GM23338 (cell line): ENCODE measurements at regions not wholly inside any gene's neighbourhood (a gene's known extent, or its start where the extent isn't known, plus 50 kb on each side); places are given as distances from the start of the nearest gene placed in this dataset.

Experiments used
- ATAC-seq: fragments of 200-7000 bp; cut with Tn5 transposase; 3 replicates; pipeline ENCODE4 v1.9.1; 2020
- DNase-seq: peaks from one replicate; pipeline ENCODE4 v3.0.0-alpha.2; 2015; ENCODE audit warnings: low spot score
- H2AFZ ChIP-seq: fragments of 200-600 bp; sonication (generic); 2 replicates; pipeline ENCODE4 v1.8.0; 2016; ENCODE audit warnings: antibody characterized with exemption, mild to moderate bottlenecking, moderate library complexity
- H3F3A ChIP-seq: fragments of 200-600 bp; sonication (generic); replicated peaks from 2 replicates; pipeline ENCODE4 v1.8.0; 2017; ENCODE audit warnings: antibody characterized with exemption, mixed run types, low read depth
- H3K27ac ChIP-seq: fragments of 200-600 bp; sonication (generic); 2 replicates; pipeline ENCODE4 v1.6.1; 2016; ENCODE audit warnings: low read depth
- H3K27me3 ChIP-seq: fragments of 200-600 bp; sonication (generic); 2 replicates; pipeline ENCODE4 v1.8.0; 2016; ENCODE audit warnings: mild to moderate bottlenecking, mixed run types, moderate library complexity; ENCODE audit not compliant: insufficient read depth
- H3K36me3 ChIP-seq: fragments of 200-600 bp; sonication (generic); 2 replicates; pipeline ENCODE4 v1.8.0; 2016; ENCODE audit warnings: mild to moderate bottlenecking; ENCODE audit not compliant: insufficient read depth
- H3K4me1 ChIP-seq: fragments of 200-600 bp; sonication (generic); 2 replicates; pipeline ENCODE4 v1.8.0; 2016; ENCODE audit warnings: mild to moderate bottlenecking, moderate library complexity; ENCODE audit not compliant: insufficient read depth
- H3K4me2 ChIP-seq: fragments of 200-600 bp; sonication (generic); 2 replicates; pipeline ENCODE4 v1.7.1; 2017; ENCODE audit warnings: mixed run types
- H3K4me3 ChIP-seq: fragments of 200-600 bp; sonication (generic); 2 replicates; pipeline ENCODE4 v1.6.1; 2016; ENCODE audit warnings: mixed run types
- H3K79me2 ChIP-seq: fragments of 200-600 bp; sonication (generic); replicated peaks from 2 replicates; pipeline ENCODE4 v1.8.0; 2017; ENCODE audit warnings: mild to moderate bottlenecking; ENCODE audit not compliant: insufficient read depth
- H3K9me2 ChIP-seq: fragments of 200-600 bp; sonication (generic); 2 replicates; pipeline ENCODE4 v1.8.0; 2017; ENCODE audit not compliant: insufficient read depth
- H4K20me1 ChIP-seq: fragments of 200-600 bp; sonication (generic); replicated peaks from 2 replicates; pipeline ENCODE4 v1.8.0; 2017; ENCODE audit warnings: mild to moderate bottlenecking; ENCODE audit not compliant: insufficient read depth
- H3K27ac Mint-ChIP-seq: 2 replicates; pipeline ENCODE4 v1.8.0; 2020; ENCODE audit warnings: inconsistent platforms, mild to moderate bottlenecking, moderate library complexity, mixed read lengths
- H3K27me3 Mint-ChIP-seq: 3 replicates; pipeline ENCODE4 v1.8.0; 2022; ENCODE audit warnings: low read depth, mild to moderate bottlenecking, moderate library complexity, mixed read lengths, inconsistent platforms; ENCODE audit not compliant: insufficient read depth, poor library complexity
- H3K36me3 Mint-ChIP-seq: 3 replicates; pipeline ENCODE4 v1.8.0; 2021; ENCODE audit warnings: low read depth, mild to moderate bottlenecking, inconsistent platforms, moderate library complexity, mixed read lengths
- H3K4me1 Mint-ChIP-seq: 3 replicates; pipeline ENCODE4 v1.8.0; 2020; ENCODE audit warnings: mild to moderate bottlenecking, inconsistent platforms, mixed read lengths
- H3K4me3 Mint-ChIP-seq: 3 replicates; pipeline ENCODE4 v1.8.0; 2021; ENCODE audit warnings: moderate library complexity, mild to moderate bottlenecking, inconsistent platforms, mixed read lengths
- H3K9me3 Mint-ChIP-seq: 3 replicates; pipeline ENCODE4 v1.8.0; 2020; ENCODE audit warnings: moderate library complexity, mild to moderate bottlenecking, inconsistent platforms, mixed read lengths
- CREB1 ChIP-seq: fragments of 250-450 bp; sonication (Bioruptor Pico); IDR thresholded peaks from 2 replicates; pipeline ENCODE4 v1.5.0; 2020; ENCODE audit warnings: low read depth, mild to moderate bottlenecking, moderate library complexity
- ETS1 ChIP-seq: IDR thresholded peaks from 2 replicates; pipeline ENCODE4 v1.6.1; 2016; ENCODE audit warnings: antibody characterized with exemption
- EZH2 ChIP-seq: fragments of 200-600 bp; sonication (generic); IDR thresholded peaks from one replicate; pipeline ENCODE4 v1.8.0; 2017; ENCODE audit warnings: antibody characterized with exemption, mild to moderate bottlenecking, low read depth; ENCODE audit not compliant: unreplicated experiment
- EZH2phosphoT487 ChIP-seq: fragments of 200-600 bp; sonication (generic); IDR thresholded peaks from one replicate; pipeline ENCODE4 v1.8.1; 2018; ENCODE audit warnings: antibody characterized with exemption; ENCODE audit not compliant: unreplicated experiment
- JUNB ChIP-seq: IDR thresholded peaks from one replicate; pipeline ENCODE4 v1.6.1; 2016; ENCODE audit warnings: antibody characterized with exemption; ENCODE audit not compliant: unreplicated experiment
- NANOG ChIP-seq: IDR thresholded peaks from 2 replicates; pipeline ENCODE4 v1.6.1; 2016; ENCODE audit warnings: antibody characterized with exemption, borderline replicate concordance
- POLR2AphosphoS5 ChIP-seq: IDR thresholded peaks from 2 replicates; pipeline ENCODE4 v1.6.1; 2016; ENCODE audit warnings: antibody characterized with exemption, low read depth
- STAT1 ChIP-seq: IDR thresholded peaks from one replicate; pipeline ENCODE4 v1.6.1; 2016; ENCODE audit warnings: antibody characterized with exemption; ENCODE audit not compliant: unreplicated experiment
- ZNF114 ChIP-seq: fragments of 250-450 bp; sonication (Bioruptor Pico); IDR thresholded peaks from 2 replicates; pipeline ENCODE4 v1.5.0; 2020; ENCODE audit warnings: mild to moderate bottlenecking, moderate library complexity
- ZNF331 ChIP-seq: fragments of 250-450 bp; sonication (Bioruptor Pico); IDR thresholded peaks from 2 replicates; pipeline ENCODE4 v1.5.0; 2020; ENCODE audit warnings: low read depth, mild to moderate bottlenecking, moderate library complexity
- ZNF462 ChIP-seq: fragments of 250-450 bp; sonication (Bioruptor Pico); IDR thresholded peaks from 2 replicates; pipeline ENCODE4 v1.5.0; 2020; ENCODE audit warnings: mild to moderate bottlenecking, moderate library complexity
- TF ChIP-seq, protein P1 (sequence below), 2 experiments: fragments of 200-600 bp in 1 of 2; sonication (generic) in 1 of 2; conservative IDR thresholded peaks; 2 replicates each; pipeline versions ENCODE4 v1.5.1 to v1.6.1; 2016 to 2017; ENCODE audit warnings: antibody characterized with exemption in 2 of 2, low read depth in 2 of 2, mild to moderate bottlenecking in 2 of 2, moderate library complexity in 1 of 2
- TF ChIP-seq, protein P2 (sequence below): IDR thresholded peaks from one replicate; pipeline ENCODE4 v1.6.1; 2018; ENCODE audit warnings: antibody characterized with exemption; ENCODE audit not compliant: unreplicated experiment

GRCh38 chr1:106659490-106660244, 396.8 kb upstream of the PRMT6 start:
- Histone ChIP-seq H3K79me2 (no peaks in the 10 kb centered on the region), H3K4me3 (no peak overlapping the region), H3K4me2 (no peak overlapping the region), H4K20me1 (no peaks in the 10 kb centered on the region), H3F3A (no peaks in the 10 kb centered on the region), H2AFZ (no peak overlapping the region), H3K9me2 (peaks cover 13% of the 10 kb centered on the region), H3K27ac (no peak overlapping the region), H3K36me3 (0 out of 2 replicates have a peak, but pooled peaks cover 3% of the 10 kb centered on the region), H3K27me3 (no peaks in the 10 kb centered on the region), H3K4me1 (no peaks in the 10 kb centered on the region)
- TF ChIP-seq EZH2: no peak
- TF ChIP-seq ZNF114 (CRISPR knock-in tag): no peak
- TF ChIP-seq ZNF462 (CRISPR knock-in tag): no peak
- TF ChIP-seq STAT1: no peak
- no peak for TF ChIP-seq CREB1 (CRISPR knock-in tag)
- TF ChIP-seq ZNF331 (CRISPR knock-in tag): no peak
- TF ChIP-seq POLR2AphosphoS5: no peak
- TF ChIP-seq JUNB: no peak
- TF ChIP-seq ETS1: no peak
- no peak for TF ChIP-seq EZH2phosphoT487
- TF ChIP-seq, protein P1, sequence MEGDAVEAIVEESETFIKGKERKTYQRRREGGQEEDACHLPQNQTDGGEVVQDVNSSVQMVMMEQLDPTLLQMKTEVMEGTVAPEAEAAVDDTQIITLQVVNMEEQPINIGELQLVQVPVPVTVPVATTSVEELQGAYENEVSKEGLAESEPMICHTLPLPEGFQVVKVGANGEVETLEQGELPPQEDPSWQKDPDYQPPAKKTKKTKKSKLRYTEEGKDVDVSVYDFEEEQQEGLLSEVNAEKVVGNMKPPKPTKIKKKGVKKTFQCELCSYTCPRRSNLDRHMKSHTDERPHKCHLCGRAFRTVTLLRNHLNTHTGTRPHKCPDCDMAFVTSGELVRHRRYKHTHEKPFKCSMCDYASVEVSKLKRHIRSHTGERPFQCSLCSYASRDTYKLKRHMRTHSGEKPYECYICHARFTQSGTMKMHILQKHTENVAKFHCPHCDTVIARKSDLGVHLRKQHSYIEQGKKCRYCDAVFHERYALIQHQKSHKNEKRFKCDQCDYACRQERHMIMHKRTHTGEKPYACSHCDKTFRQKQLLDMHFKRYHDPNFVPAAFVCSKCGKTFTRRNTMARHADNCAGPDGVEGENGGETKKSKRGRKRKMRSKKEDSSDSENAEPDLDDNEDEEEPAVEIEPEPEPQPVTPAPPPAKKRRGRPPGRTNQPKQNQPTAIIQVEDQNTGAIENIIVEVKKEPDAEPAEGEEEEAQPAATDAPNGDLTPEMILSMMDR (conservative IDR thresholded peaks at IDR 0.05; ENCODE audit: low read depth in 2 of 2): no peak
- TF ChIP-seq, protein P2, sequence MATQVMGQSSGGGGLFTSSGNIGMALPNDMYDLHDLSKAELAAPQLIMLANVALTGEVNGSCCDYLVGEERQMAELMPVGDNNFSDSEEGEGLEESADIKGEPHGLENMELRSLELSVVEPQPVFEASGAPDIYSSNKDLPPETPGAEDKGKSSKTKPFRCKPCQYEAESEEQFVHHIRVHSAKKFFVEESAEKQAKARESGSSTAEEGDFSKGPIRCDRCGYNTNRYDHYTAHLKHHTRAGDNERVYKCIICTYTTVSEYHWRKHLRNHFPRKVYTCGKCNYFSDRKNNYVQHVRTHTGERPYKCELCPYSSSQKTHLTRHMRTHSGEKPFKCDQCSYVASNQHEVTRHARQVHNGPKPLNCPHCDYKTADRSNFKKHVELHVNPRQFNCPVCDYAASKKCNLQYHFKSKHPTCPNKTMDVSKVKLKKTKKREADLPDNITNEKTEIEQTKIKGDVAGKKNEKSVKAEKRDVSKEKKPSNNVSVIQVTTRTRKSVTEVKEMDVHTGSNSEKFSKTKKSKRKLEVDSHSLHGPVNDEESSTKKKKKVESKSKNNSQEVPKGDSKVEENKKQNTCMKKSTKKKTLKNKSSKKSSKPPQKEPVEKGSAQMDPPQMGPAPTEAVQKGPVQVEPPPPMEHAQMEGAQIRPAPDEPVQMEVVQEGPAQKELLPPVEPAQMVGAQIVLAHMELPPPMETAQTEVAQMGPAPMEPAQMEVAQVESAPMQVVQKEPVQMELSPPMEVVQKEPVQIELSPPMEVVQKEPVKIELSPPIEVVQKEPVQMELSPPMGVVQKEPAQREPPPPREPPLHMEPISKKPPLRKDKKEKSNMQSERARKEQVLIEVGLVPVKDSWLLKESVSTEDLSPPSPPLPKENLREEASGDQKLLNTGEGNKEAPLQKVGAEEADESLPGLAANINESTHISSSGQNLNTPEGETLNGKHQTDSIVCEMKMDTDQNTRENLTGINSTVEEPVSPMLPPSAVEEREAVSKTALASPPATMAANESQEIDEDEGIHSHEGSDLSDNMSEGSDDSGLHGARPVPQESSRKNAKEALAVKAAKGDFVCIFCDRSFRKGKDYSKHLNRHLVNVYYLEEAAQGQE: no peak
- TF ChIP-seq NANOG: no peak
- Mint-ChIP-seq H3K36me3 (peaks cover 17% of the 10 kb centered on the region), H3K4me3 (no peak overlapping the region), H3K9me3 (peaks cover 32% of the 10 kb centered on the region), H3K4me1 (no peaks in the 10 kb centered on the region), H3K27me3 (peaks cover 5% of the 10 kb centered on the region), H3K27ac (no peak overlapping the region)
- ATAC-seq (no peak), DNase-seq (no peak)
